SK-N-SH treated with all-trans-retinoic acid at 6 μM for 48 hours (cell line): ENCODE measurements at regions not wholly inside any gene's neighbourhood (a gene's known extent, or its start where the extent isn't known, plus 50 kb on each side); places are given as distances from the start of the nearest gene placed in this dataset.

Source experiments
- ATAC-seq: fragments of 200-7000 bp; cut with Tn5 transposase; 3 replicates; pipeline ENCODE4 v1.9.1; 2020; ENCODE audit warnings: mild to moderate bottlenecking, moderate library complexity
- ARNTL ChIP-seq: fragments of 450-650 bp; formaldehyde crosslinking; IDR thresholded peaks from 2 replicates; pipeline ENCODE4 v1.5.0; 2020; ENCODE audit warnings: low read depth, mild to moderate bottlenecking, moderate library complexity, borderline replicate concordance
- BACH2 ChIP-seq: fragments of 250-450 bp; sonication (Bioruptor Pico); IDR thresholded peaks from 2 replicates; pipeline ENCODE4 v1.9.0; 2021; ENCODE audit warnings: mild to moderate bottlenecking, borderline replicate concordance
- CREB5 ChIP-seq: fragments of 250-450 bp; sonication (Bioruptor Pico); IDR thresholded peaks from 2 replicates; pipeline ENCODE4 v1.5.1; 2020; ENCODE audit warnings: low read depth, mild to moderate bottlenecking, moderate library complexity
- CSDC2 ChIP-seq: fragments of 250-450 bp; sonication (Bioruptor Pico); IDR thresholded peaks from 2 replicates; pipeline ENCODE4 v1.5.0; 2020; ENCODE audit warnings: mild to moderate bottlenecking, moderate library complexity
- CSRNP3 ChIP-seq: fragments of 250-450 bp; sonication (Bioruptor Pico); IDR thresholded peaks from 2 replicates; pipeline ENCODE4 v1.5.1; 2021; ENCODE audit warnings: mild to moderate bottlenecking, moderate library complexity
- ESRRG ChIP-seq: fragments of 250-450 bp; sonication (Bioruptor Pico); IDR thresholded peaks from 2 replicates; pipeline ENCODE4 v1.6.1; 2021; ENCODE audit warnings: mild to moderate bottlenecking
- ISL1 ChIP-seq: fragments of 250-450 bp; sonication (Bioruptor Pico); IDR thresholded peaks from 2 replicates; pipeline ENCODE4 v2.1.2; 2022; ENCODE audit warnings: mild to moderate bottlenecking, moderate library complexity
- PATZ1 ChIP-seq: fragments of 250-450 bp; sonication (Bioruptor Pico); IDR thresholded peaks from 2 replicates; pipeline ENCODE4 v1.8.0; 2020; ENCODE audit warnings: mild to moderate bottlenecking, moderate library complexity, borderline replicate concordance
- POU6F1 ChIP-seq: fragments of 250-450 bp; sonication (Bioruptor Pico); IDR thresholded peaks from 2 replicates; pipeline ENCODE4 v1.8.0; 2021; ENCODE audit warnings: low read depth, mild to moderate bottlenecking, moderate library complexity, borderline replicate concordance
- PPARA ChIP-seq: fragments of 250-450 bp; sonication (Bioruptor Pico); IDR thresholded peaks from 2 replicates; pipeline ENCODE4 v1.5.0; 2020; ENCODE audit warnings: mild to moderate bottlenecking, borderline replicate concordance
- RARB ChIP-seq: fragments of 250-450 bp; sonication (Bioruptor Pico); IDR thresholded peaks from 2 replicates; pipeline ENCODE4 v1.8.0; 2021; ENCODE audit warnings: mild to moderate bottlenecking, moderate library complexity
- SNAI2 ChIP-seq: fragments of 250-450 bp; sonication (Bioruptor Pico); IDR thresholded peaks from 2 replicates; pipeline ENCODE4 v1.5.0; 2020; ENCODE audit warnings: mild to moderate bottlenecking, moderate library complexity
- TCF4 ChIP-seq: fragments of 250-450 bp; sonication (Bioruptor Pico); IDR thresholded peaks from 2 replicates; pipeline ENCODE4 v1.8.0; 2021; ENCODE audit warnings: mild to moderate bottlenecking, moderate library complexity, borderline replicate concordance
- TOX ChIP-seq: fragments of 250-450 bp; sonication (Bioruptor Pico); IDR thresholded peaks from 2 replicates; pipeline ENCODE4 v1.8.0; 2021; ENCODE audit warnings: mild to moderate bottlenecking, moderate library complexity, borderline replicate concordance
- TSHZ2 ChIP-seq: fragments of 250-450 bp; sonication (Bioruptor Pico); IDR thresholded peaks from 2 replicates; pipeline ENCODE4 v1.5.0; 2020; ENCODE audit warnings: mild to moderate bottlenecking, moderate library complexity
- ZC3H10 ChIP-seq: fragments of 250-450 bp; sonication (Bioruptor Pico); IDR thresholded peaks from 2 replicates; pipeline ENCODE4 v1.5.1; 2021; ENCODE audit warnings: mild to moderate bottlenecking, moderate library complexity
- ZFP3 ChIP-seq: fragments of 250-450 bp; sonication (Bioruptor Pico); IDR thresholded peaks from 2 replicates; pipeline ENCODE4 v1.5.0; 2020; ENCODE audit warnings: mild to moderate bottlenecking, moderate library complexity
- ZFP30 ChIP-seq: fragments of 450-650 bp; formaldehyde crosslinking; IDR thresholded peaks from 2 replicates; pipeline ENCODE4 v1.5.0; 2022; ENCODE audit warnings: mild to moderate bottlenecking, moderate library complexity
- ZNF565 ChIP-seq: fragments of 450-650 bp; formaldehyde crosslinking; conservative IDR thresholded peaks from 2 replicates; pipeline ENCODE4 v1.5.0; 2020; ENCODE audit warnings: low read depth, mild to moderate bottlenecking, moderate library complexity
- ZNF70 ChIP-seq: fragments of 450-650 bp; formaldehyde crosslinking; IDR thresholded peaks from 2 replicates; pipeline ENCODE4 v1.5.0; 2020; ENCODE audit warnings: mild to moderate bottlenecking, moderate library complexity
- ZNF8 ChIP-seq: fragments of 450-650 bp; formaldehyde crosslinking; IDR thresholded peaks from 2 replicates; pipeline ENCODE4 v1.5.0; 2020; ENCODE audit warnings: mild to moderate bottlenecking, moderate library complexity

- TF ChIP-seq CREB5: no peak
- no peak for TF ChIP-seq ZC3H10
- TF ChIP-seq, all 23 proteins: peak for 0
These were observed 97.7 kb upstream of the ANKRD55 start (continued) for GRCh38 chr5:56330806-56331205.

- no peak for ATAC-seq
- TF ChIP-seq ARNTL (CRISPR knock-in tag): no peak
- TF ChIP-seq ZNF70 (CRISPR knock-in tag): no peak
- TF ChIP-seq ZFP30: no peak
- no peak for TF ChIP-seq SNAI2 (CRISPR knock-in tag)
- no peak for TF ChIP-seq TSHZ2 (CRISPR knock-in tag)
- TF ChIP-seq ESRRG (CRISPR knock-in tag): no peak
- TF ChIP-seq CSDC2 (CRISPR knock-in tag): no peak
- TF ChIP-seq POU6F1 (CRISPR knock-in tag): no peak
- TF ChIP-seq PATZ1 (CRISPR knock-in tag): no peak
- TF ChIP-seq TOX: no peak
- no peak for TF ChIP-seq BACH2
- no peak for TF ChIP-seq PPARA (CRISPR knock-in tag)
- no peak for TF ChIP-seq ISL1
These were observed 97.0 kb upstream of the ANKRD55 start for GRCh38 chr5:56330167-56330566.

GRCh38 chr5:56329652-56330051, 96.5 kb upstream of the ANKRD55 start:
- ATAC-seq: no peak
- TF ChIP-seq ZNF70 (CRISPR knock-in tag): no peak
- no peak for TF ChIP-seq ZNF565
- no peak for TF ChIP-seq ZNF8 (CRISPR knock-in tag)
- TF ChIP-seq BACH2: no peak
- no peak for TF ChIP-seq RARB (CRISPR knock-in tag)
- TF ChIP-seq TCF4 (CRISPR knock-in tag): no peak
- TF ChIP-seq PATZ1 (CRISPR knock-in tag): no peak
- no peak for TF ChIP-seq TSHZ2 (CRISPR knock-in tag)
- no peak for TF ChIP-seq CSDC2 (CRISPR knock-in tag)
- no peak for TF ChIP-seq ZFP30
- TF ChIP-seq ISL1: no peak
- TF ChIP-seq CSRNP3 (CRISPR knock-in tag): no peak
- TF ChIP-seq ZFP3 (CRISPR knock-in tag): no peak
- no peak for TF ChIP-seq PPARA (CRISPR knock-in tag)
- TF ChIP-seq, all 23 proteins: peak for 0
